ENCODE measurements at regions not wholly inside any gene's neighbourhood (a gene's known extent, or its start where the extent isn't known, plus 50 kb on each side); places are given as distances from the start of the nearest gene placed in this dataset.
A peak's percentile ranks its signal among the peaks of the same experiment; 100 is the strongest.
"Not testable (repeated sequence)": the region's sequence is repeated elsewhere in the genome, so short reads cannot be mapped to it uniquely, and the experiment has no call there.

DNA sequence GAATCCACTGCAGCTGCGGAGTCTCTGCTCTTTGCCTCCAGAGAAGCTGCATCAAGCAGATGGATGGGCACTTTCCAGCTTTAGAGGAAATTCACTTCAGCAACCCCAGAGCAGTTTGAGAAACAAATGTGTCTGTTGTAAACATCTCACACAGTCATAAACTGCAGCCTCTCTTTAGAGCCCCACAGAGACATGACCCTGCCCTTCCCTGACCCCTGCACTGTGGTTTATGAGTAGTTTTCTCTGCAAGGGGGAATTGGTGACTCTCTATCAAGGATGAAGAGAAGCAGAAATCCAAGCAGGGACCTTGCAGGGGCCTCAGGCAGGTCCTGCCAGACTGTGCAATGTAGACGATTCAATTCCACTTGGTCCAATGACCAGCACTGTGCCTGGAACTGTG is 160.2 kb downstream of the SH2D4B start:
- H3K9me3 Mint-ChIP-seq: no peaks in the 10 kb centered on the region
- ATAC-seq (no peak), DNase-seq (ENCODE audit: low spot score in 2 of 2) (no peak)

DNA sequence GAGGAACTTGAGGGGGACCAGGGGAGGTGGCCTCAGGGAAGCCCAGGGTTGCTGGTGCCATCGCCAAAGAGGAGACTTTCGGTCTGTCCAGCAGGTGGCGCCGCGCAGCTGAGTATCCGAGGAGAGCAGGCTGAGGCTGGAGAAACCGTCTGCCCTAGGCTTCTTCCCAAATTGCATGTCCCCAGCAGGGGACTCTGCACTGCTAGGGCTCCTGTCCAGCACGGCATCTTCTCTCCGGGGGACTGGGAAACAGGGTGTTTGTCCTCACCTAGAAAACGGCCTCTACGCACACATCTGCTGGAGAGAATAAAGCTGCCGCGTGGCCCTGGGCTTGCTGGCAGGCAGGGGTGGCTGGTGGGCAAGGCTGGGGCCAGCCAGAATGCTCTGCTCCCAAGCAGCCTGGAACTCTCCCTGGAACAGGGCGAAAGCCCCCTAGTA is 161.9 kb downstream of the SH2D4B start:
- Mint-ChIP-seq H3K9me3 (no peaks in the 10 kb centered on the region), H3K36me3 (no peaks in the 10 kb centered on the region), H3K27ac (no peak overlapping the region)
- ATAC-seq (peak; percentile 84 to 90), DNase-seq (ENCODE audit: low spot score in 2 of 2) (peak; percentile 69 to 84)

More for the DNA sequence above, 160.2 kb downstream of the SH2D4B start:
- Mint-ChIP-seq H3K27ac (no peak overlapping the region), H3K36me3 (no peaks in the 10 kb centered on the region)

DNA sequence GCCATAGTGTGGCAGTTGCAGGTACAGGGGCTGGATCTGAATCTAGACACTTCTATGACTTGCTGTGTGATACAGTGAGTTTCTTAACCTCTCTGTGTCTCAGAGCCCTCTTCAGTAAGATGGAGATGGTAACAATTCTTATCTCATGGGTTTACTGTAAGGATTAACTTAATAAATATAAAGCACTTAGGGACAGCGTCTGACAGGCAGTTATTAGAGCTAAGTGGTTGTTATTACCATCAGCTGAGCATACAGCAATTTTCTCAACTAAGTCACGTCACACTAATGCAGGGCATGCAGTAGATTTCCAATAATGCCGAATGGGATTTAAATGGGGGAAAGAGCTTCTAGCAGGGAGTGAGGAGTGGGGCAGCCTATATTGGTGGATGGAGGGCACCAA is 162.6 kb downstream of the SH2D4B start:
- Mint-ChIP-seq H3K27ac (no peak overlapping the region), H3K36me3 (no peaks in the 10 kb centered on the region), H3K9me3 (no peaks in the 10 kb centered on the region)
- ATAC-seq (no peak), DNase-seq (ENCODE audit: low spot score in 2 of 2) (no peak)

DNA sequence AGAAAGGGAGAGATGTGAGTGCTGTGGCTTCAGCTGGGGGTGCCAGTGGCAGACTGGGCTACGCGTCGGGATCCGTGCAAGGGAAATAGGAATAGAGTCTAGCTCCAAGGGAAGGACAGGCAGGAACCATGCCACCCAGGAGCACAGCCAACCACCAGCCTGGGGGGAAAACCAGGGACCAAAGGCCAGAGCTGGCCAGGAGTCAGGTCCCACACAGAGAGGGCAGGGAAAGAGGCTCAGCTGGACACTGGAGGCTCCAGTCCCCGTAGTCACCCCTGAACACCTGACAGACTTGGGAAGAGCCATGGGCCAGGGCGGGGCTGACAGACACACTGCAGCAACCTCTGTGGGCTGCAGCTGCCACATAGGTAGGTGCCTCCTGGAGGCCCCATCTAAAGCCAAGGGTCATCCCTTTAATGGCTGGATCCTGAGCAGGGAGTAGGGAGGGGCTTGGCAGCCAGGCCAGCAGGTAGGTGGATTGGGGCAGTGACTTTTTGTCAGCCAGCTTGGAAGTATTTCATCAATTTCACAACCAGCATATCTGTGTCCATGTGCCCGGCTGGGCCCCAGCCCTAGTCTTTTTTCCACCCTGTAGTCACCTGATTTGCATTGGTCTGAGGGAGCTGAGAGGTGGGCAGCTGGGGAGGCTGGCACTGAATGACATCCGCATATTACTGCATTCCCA is 163.2 kb downstream of the SH2D4B start:
- no peaks in the 10 kb centered on the region for H3K36me3 Mint-ChIP-seq
- H3K27ac Mint-ChIP-seq: no peak overlapping the region
- H3K9me3 Mint-ChIP-seq: no peaks in the 10 kb centered on the region
- no peak for DNase-seq (ENCODE audit: low spot score in 2 of 2)
- no peak for ATAC-seq

DNA sequence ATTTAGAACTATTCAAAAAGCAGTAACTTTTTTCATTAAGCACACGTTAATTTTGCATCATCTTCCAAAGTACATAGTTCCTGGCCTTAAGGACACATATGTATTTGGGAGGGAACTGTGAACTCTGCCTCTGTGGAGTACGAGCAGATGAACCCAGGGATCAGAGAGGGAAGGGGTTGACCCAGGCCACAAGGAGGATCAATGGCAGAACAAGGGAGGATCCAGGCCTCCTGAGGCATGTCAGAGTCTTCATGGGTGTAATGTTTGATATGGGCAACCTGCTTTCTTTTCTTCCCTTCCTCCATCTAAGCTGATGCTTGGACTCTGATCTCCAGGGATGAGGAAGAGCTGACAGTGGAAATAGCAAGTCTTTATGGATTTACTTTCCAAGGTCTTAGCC is 164.0 kb downstream of the SH2D4B start:
- no peak overlapping the region for H3K27ac Mint-ChIP-seq
- H3K9me3 Mint-ChIP-seq: no peaks in the 10 kb centered on the region
- no peaks in the 10 kb centered on the region for H3K36me3 Mint-ChIP-seq
- ATAC-seq (no peak), DNase-seq (ENCODE audit: low spot score in 2 of 2) (no peak)

DNA sequence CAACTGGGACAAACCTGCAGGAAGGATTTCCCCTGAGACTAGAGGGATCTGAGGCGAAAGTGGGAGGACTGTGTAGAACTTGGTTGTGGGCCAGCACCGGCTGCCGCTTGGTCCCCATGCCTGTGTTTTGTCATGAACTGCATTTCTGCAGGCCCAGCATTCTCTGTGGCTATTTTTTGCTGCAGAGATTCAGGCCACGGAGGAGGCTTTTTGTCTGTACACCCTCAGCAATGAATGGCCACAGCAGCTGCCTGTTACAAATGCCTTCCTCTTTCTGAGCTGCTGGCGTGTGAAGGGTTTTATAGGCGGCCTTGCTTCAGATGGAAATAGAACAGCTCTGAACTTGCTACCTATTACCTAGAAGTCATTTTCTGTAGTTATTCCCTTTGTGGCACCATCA is 164.4 kb downstream of the SH2D4B start:
- ATAC-seq (no peak), DNase-seq (ENCODE audit: low spot score in 2 of 2) (no peak)
- no peaks in the 10 kb centered on the region for H3K9me3 Mint-ChIP-seq
- no peaks in the 10 kb centered on the region for H3K36me3 Mint-ChIP-seq
- H3K27ac Mint-ChIP-seq: no peak overlapping the region

DNA sequence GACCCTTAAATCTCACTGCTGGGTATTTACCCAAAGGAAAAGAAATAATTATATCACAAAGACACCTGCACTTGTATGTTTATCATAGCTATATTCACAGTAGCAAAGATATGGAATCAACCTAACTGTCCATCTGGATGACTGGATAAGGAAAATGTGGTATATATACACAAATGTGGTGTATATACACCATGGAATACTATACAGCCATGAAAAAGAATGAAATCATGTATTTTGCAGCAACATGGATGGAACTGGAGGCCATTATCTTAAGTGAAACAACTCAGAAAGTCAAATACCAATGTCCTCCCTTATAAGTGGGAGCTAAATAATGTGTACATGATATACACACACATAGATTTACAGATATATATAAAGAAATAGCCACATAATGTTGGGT is 168.2 kb downstream of the SH2D4B start:
- Mint-ChIP-seq H3K27ac (no peak overlapping the region), H3K36me3 (no peaks in the 10 kb centered on the region), H3K9me3 (no peaks in the 10 kb centered on the region)
- DNase-seq (ENCODE audit: low spot score in 2 of 2) (no peak), ATAC-seq (no peak)

DNA sequence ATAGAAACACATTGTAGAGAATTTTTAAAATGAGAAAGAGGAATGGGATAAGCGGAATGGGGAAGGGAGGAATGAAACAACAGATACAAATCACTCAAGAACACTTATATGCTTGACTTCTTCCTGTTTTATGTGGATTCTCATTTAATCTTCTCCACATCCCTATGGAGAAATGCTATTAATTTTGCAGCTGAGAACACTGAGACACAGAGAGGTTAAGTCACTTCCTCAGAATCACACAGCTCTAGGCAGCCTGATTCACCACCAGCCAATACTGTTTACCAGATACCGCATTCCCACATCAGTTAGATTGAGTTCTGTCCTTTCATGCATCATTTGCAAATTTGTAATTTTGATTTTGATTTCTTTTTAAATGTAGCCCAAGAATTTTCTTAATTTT is 170.5 kb downstream of the SH2D4B start:
- Mint-ChIP-seq H3K9me3 (no peaks in the 10 kb centered on the region), H3K36me3 (no peaks in the 10 kb centered on the region)
- ATAC-seq: no peak

DNA sequence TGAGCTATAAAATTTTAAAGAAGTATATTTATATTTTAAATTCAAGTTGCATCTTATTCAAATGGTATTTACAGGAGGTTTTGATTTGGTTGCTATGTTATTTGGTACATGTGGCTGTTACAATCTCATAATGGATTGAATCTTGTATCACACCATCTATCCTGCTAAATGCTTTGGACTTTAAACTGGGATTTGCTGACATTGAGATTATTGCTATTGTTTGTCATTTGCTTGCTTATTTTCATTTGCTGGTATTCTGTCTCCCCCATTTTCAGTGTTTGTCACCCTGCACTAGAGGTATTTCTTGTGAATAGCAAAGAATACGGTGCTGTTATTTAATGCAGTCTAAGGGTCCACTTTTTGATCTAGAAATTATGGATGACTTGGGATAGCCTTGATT is 171.1 kb downstream of the SH2D4B start:
- no peak for DNase-seq (ENCODE audit: low spot score in 2 of 2)
- H3K27ac Mint-ChIP-seq: no peak overlapping the region
- H3K9me3 Mint-ChIP-seq: no peaks in the 10 kb centered on the region
- H3K36me3 Mint-ChIP-seq: no peaks in the 10 kb centered on the region
- no peak for ATAC-seq

More for the DNA sequence above, 170.5 kb downstream of the SH2D4B start:
- no peak overlapping the region for H3K27ac Mint-ChIP-seq
- DNase-seq (ENCODE audit: low spot score in 2 of 2): no peak

DNA sequence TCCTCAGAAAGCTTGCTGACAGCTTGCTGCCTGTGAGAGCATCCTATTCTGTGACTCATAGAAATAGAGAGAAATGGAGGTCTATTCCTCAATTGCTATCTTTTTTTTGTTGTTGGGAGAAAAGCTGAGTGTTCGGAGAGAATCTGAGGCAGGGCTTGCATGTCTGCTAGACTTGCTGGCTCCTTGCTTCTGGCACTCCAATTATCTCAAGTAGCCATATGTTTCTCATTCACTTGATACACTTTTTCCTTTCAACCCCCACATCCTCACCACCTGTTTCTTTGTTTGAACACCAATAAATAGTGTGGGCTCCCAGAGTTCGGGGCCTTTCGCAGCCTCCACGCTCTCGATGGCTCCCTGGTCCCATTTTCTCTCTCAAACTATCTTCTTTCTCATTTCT is 172.2 kb downstream of the SH2D4B start:
- H3K36me3 Mint-ChIP-seq: no peaks in the 10 kb centered on the region
- no peak overlapping the region for H3K27ac Mint-ChIP-seq
- H3K9me3 Mint-ChIP-seq: no peaks in the 10 kb centered on the region
- DNase-seq (ENCODE audit: low spot score in 2 of 2): no peak
- ATAC-seq: no peak

DNA sequence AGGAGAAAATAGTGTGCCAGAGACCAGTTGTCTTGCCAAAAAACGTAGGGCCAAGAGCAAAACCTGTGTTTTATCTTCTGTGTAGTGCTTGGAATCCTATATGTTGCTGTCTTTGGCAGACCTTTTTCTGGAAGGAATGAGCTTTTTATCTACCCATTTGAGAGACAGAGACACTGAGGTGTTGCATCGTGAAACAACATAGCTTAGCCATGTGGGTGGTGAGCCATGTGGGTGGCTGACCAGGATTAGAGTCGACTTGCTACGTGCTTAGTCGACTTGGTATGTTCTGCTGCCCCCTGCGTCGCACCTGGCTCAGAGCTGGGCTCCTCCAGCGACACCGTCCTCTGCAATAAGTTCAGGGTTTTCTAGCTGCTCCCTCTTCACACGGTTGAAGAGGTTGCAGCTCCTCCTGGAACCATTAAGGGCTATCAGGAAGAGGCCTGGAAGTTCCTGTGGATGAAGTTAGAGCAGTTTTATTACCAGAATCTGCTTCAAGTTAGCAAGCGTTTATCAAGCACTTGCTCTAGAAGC is 175.8 kb downstream of the SH2D4B start:
- no peaks in the 10 kb centered on the region for H3K9me3 Mint-ChIP-seq
- ATAC-seq: no peak
- no peak overlapping the region for H3K27ac Mint-ChIP-seq
- no peaks in the 10 kb centered on the region for H3K36me3 Mint-ChIP-seq
- DNase-seq (ENCODE audit: low spot score in 2 of 2): no peak

DNA sequence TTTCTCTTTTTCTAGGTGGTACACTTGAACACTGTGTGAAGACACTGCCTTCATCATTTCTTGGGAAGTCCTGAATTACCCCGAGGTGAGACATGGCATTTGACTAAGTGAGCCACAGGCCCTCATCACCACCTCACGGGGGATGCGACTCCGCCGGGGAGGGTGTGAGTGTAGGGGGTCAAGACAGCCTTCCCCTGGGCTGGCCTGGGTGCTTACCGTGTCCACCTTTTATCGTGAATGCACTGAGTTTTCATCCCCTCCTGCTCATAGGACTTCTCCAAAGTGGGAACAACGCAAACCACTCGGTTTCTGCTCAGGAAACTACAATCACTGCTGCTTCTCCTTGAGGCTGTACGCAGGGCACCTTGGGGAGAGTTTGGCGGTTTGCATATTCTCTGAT is 176.9 kb downstream of the SH2D4B start:
- no peak overlapping the region for H3K27ac Mint-ChIP-seq
- no peak for ATAC-seq

DNA sequence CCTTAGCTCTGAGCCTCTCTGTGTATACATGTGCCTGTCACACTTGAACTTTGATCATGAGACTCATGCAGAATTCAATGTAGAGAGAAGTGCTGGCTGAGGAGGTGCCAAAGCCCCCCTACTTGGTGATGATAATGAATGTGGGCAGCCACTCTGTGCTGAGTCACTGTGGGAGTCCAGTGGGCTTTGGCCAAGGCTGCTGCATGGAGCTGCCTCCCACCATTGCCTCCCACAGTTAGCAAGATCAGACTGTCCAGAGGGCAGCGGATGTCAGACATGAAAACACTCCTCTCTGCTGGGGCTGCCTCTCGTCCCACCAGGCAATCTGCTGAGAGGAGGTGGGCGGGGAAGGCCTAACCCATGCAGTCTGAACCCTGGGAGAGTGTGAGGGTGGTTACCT is 180.3 kb downstream of the SH2D4B start:
- no peak overlapping the region for H3K27ac Mint-ChIP-seq
- no peak for ATAC-seq
- DNase-seq (ENCODE audit: low spot score in 2 of 2): no peak
- H3K36me3 Mint-ChIP-seq: peaks cover 0 to 5% of the 10 kb centered on the region in 2 donors
- H3K9me3 Mint-ChIP-seq: peaks cover 4 to 5% of the 10 kb centered on the region in 2 donors

More for the DNA sequence above, 176.9 kb downstream of the SH2D4B start:
- no peaks in the 10 kb centered on the region for H3K9me3 Mint-ChIP-seq
- DNase-seq (ENCODE audit: low spot score in 2 of 2): no peak
- no peaks in the 10 kb centered on the region for H3K36me3 Mint-ChIP-seq

DNA sequence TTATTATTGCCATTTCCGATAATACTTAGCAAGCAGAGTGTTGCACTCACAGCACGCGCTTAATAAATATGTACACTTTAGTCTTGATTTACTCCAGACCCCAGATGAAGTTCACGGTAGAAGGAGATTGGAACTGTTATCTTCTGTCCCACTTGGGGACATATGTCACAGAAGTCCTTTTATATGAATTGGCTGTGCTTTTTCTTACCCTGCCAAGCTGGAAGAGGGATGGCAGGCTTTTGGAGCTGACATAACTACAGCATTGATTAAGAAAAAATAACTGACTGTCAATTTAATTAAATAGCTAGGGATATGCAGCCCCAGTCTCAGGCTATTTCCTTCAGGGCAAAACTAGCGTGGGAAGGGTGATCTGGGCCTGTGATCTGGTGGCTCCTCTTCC is 182.2 kb downstream of the SH2D4B start:
- no peak overlapping the region for H3K27ac Mint-ChIP-seq

DNA sequence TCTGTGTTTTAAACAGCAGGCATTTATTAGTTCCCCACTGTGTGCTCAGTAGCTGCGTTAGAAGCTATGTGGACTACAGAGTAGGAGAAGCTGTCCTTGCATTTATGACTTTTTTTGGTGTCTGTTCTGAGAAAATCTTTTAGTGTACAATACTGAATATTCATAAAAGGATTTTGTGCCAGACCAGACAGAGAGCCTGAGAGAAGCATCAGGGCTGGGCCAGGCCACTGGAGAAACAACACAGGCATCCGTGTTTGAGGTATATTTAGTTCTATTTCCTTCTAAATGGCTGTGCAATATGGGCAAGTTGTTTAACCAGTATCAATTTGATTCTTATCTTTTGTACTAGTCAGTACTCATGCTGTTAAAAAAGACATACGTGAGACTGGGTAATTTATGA is 182.8 kb downstream of the SH2D4B start:
- DNase-seq (ENCODE audit: low spot score in 2 of 2): no peak
- no peak for ATAC-seq
- peak overlapping the region in 1 of 2 donors; percentile 76 for H3K27ac Mint-ChIP-seq
- peaks cover 0 to 5% of the 10 kb centered on the region in 2 donors for H3K36me3 Mint-ChIP-seq
- H3K9me3 Mint-ChIP-seq: peaks cover 4 to 5% of the 10 kb centered on the region in 2 donors

More for the DNA sequence above, 182.2 kb downstream of the SH2D4B start:
- Mint-ChIP-seq H3K9me3 (peaks cover 4 to 5% of the 10 kb centered on the region in 2 donors), H3K36me3 (peaks cover 0 to 5% of the 10 kb centered on the region in 2 donors)
- ATAC-seq (no peak), DNase-seq (ENCODE audit: low spot score in 2 of 2) (no peak)

DNA sequence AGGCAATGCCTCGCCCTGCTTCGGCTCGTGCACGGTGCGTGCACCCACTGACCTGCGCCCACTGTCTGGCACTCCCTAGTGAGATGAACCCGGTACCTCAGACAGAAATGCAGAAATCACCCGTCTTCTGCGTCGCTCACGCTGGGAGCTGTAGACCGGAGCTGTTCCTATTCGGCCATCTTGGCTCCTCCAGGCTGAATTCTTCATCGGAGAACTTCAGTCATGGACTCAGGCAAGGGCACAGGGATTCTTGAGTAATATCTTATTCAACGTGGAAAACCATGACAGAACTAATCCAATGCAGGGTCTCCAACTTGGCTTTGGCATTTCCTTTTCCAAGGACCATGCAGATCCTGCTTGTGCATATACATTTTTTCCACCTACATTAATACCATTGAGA is 190.7 kb downstream of the SH2D4B start:
- not testable (repeated sequence) for H3K27ac Mint-ChIP-seq; H3K36me3 Mint-ChIP-seq; H3K9me3 Mint-ChIP-seq; ATAC-seq; DNase-seq (ENCODE audit: low spot score in 2 of 2)

DNA sequence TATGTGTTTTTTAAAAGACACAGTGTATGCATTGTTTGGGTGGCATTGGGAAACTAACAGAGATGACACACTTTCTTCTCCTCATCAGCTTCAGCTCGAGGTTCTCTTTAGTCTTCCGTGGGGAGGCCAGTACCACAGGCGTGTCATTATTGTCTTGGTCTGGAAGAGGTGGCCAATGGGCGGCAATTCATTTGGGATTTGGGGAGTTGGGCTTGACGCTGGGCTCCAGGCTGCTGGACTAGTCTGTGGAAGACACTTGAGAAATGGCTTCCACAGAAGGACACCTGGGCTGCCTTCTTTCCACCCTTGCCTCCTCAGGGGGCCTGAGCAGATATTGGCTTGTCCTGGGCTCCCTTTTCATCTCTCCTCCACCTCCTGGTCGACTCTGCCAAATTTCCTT is 192.2 kb downstream of the SH2D4B start:
- Mint-ChIP-seq H3K27ac (no peak overlapping the region), H3K9me3 (peaks cover 0 to 3% of the 10 kb centered on the region in 2 donors), H3K36me3 (no peaks in the 10 kb centered on the region)
- ATAC-seq (no peak), DNase-seq (ENCODE audit: low spot score in 2 of 2) (no peak)

DNA sequence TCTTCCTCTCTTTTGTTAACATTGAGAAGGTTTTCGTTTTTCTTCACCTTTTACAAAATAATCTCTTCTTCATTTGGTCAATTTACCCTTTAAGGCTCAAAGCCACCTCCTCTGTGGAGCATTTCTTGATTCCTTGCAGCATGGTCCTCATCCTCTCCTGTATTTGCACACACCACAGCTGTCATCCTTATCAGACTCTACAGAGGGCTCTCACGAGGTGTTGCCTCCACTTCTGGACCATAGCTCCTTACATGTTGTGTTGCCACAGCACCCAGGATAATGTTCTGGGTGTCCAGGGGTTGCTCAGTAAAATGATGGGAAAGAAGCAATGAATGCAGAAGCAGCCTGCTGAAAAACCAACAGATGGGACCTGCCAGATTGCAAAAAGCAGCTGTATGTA is 192.8 kb downstream of the SH2D4B start:
- Mint-ChIP-seq H3K27ac (no peak overlapping the region), H3K9me3 (peaks cover 0 to 3% of the 10 kb centered on the region in 2 donors), H3K36me3 (no peaks in the 10 kb centered on the region)
- DNase-seq (ENCODE audit: low spot score in 2 of 2) (no peak), ATAC-seq (no peak)

All from activated naive CD4-positive, alpha-beta T cell treated with anti-CD3 and anti-CD28 coated beads, Interleukin-2, amount 50 U/mL, for 72 hours (primary cell).